D341Med (cell line): ENCODE measurements at regions not wholly inside any gene's neighbourhood (a gene's known extent, or its start where the extent isn't known, plus 50 kb on each side); places are given as distances from the start of the nearest gene placed in this dataset.

Experiments
- DNase-seq: peaks from one replicate; pipeline ENCODE4 v3.0.0; 2012; ENCODE audit warnings: low spot score

- no peak for DNase-seq
These were observed 186.9 kb downstream of the AHR start for GRCh38 chr7:17485368-17485767.

- DNase-seq, result no peak
These were observed 187.5 kb downstream of the AHR start for GRCh38 chr7:17485904-17486303.

GRCh38 chr7:17486835-17487234 lies 188.4 kb downstream of the AHR start:
- no peak for DNase-seq

- no peak for DNase-seq
These were observed 188.9 kb downstream of the AHR start for GRCh38 chr7:17487343-17487742.

- no peak for DNase-seq
These were observed 190.4 kb downstream of the AHR start for GRCh38 chr7:17488829-17489228.

- DNase-seq, result no peak
These were observed 191.5 kb downstream of the AHR start for GRCh38 chr7:17489961-17490360.

GRCh38 chr7:17490825-17491224 lies 192.4 kb downstream of the AHR start:
- no peak for DNase-seq

GRCh38 chr7:17492437-17492836 lies 194.0 kb downstream of the AHR start:
- no peak for DNase-seq

- DNase-seq, result no peak
These were observed 195.0 kb downstream of the AHR start for GRCh38 chr7:17493446-17493845.

- DNase-seq, result no peak
These were observed 197.4 kb downstream of the AHR start for GRCh38 chr7:17495655-17496394.

GRCh38 chr7:17497136-17497535 lies 198.7 kb downstream of the AHR start:
- DNase-seq, result no peak

- no peak for DNase-seq
These were observed 199.2 kb downstream of the AHR start for GRCh38 chr7:17497549-17498167.

- no peak for DNase-seq
These were observed 199.8 kb downstream of the AHR start for GRCh38 chr7:17498230-17498629.

GRCh38 chr7:17500736-17501135 lies 202.3 kb downstream of the AHR start:
- DNase-seq, result no peak

GRCh38 chr7:17501441-17502212 lies 203.2 kb downstream of the AHR start:
- DNase-seq, result no peak

- no peak for DNase-seq
These were observed 204.0 kb downstream of the AHR start for GRCh38 chr7:17502213-17503060.

GRCh38 chr7:17506095-17506494 lies 207.6 kb downstream of the AHR start:
- no peak for DNase-seq

- DNase-seq, result no peak
These were observed 208.1 kb downstream of the AHR start for GRCh38 chr7:17506596-17506995.

GRCh38 chr7:17507717-17508116 lies 209.3 kb downstream of the AHR start:
- no peak for DNase-seq

- no peak for DNase-seq
These were observed 213.8 kb downstream of the AHR start for GRCh38 chr7:17512181-17512675.

- DNase-seq, result no peak
These were observed 218.3 kb downstream of the AHR start for GRCh38 chr7:17516771-17517170.

- DNase-seq, result no peak
These were observed 222.5 kb downstream of the AHR start for GRCh38 chr7:17520941-17521340.
